ENCODE measurements at regions not wholly inside any gene's neighbourhood (a gene's known extent, or its start where the extent isn't known, plus 50 kb on each side); places are given as distances from the start of the nearest gene placed in this dataset.

DNA sequence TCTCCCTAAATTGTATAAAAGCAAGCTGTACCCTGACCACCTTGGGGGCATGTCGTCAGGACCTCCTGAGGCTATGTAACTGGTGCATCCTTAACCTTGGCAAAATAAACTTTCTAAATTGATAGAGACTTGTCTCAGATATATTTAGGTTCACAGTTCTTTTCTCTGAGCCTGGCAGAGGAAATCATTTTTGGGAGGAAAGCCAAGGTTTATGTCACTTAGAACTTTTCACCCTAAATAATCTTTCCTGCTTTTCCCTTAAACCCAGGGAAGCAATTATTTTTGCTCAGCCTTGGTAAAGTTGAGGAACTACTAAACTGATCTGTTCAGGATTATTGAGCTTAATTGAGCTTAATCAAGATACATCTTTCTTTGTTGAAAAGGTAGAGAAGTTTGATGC, 608.9 kb downstream of the PDCD6IP start:
- intact Hi-C loops (cut with DNase I; ENCODE audit: low total_unique reads) = no loop called here
- Histone ChIP-seq H3K9me3 (no peaks in the 10 kb centered on the region), H3K36me3 (no peaks in the 10 kb centered on the region), H3K27ac (no peak overlapping the region), H3K4me3 (no peak overlapping the region), H3K27me3 (no peaks in the 10 kb centered on the region), H3K4me1 (peaks cover 0 to 9% (median 2%) of the 10 kb centered on the region in 4 donors)
- DNase-seq = no peak
- TF ChIP-seq CTCF (IDR thresholded peaks at IDR 0.05) = no peak

DNA sequence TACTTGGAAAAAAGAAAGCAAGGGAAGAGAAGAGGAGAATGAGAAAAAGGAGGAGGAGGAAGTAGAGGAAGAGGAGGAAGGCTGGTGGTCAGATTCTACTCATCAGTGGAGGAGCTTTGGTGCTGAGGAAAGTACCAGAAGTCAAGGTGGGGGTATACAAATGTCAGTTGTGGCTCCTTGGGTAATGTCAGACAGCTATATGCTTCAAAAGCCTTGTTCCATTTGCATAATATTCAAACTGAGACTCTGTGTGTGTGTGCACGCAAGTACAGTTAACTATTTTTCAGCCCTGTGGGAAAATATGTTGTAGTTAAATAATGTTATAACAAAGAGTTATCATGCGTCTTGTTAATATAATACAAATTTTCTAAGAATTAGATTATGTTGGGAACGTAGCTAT, 609.7 kb downstream of the PDCD6IP start:
- no peaks in the 10 kb centered on the region for H3K27me3 ChIP-seq
- intact Hi-C loops (cut with DNase I; ENCODE audit: low total_unique reads) = no loop called here
- H3K4me3 ChIP-seq = no peak overlapping the region
- DNase-seq = no peak
- no peak overlapping the region for H3K27ac ChIP-seq
- peaks cover 0 to 9% (median 2%) of the 10 kb centered on the region in 4 donors for H3K4me1 ChIP-seq
- H3K9me3 ChIP-seq = no peaks in the 10 kb centered on the region
- TF ChIP-seq CTCF (IDR thresholded peaks at IDR 0.05) = no peak
- H3K36me3 ChIP-seq = no peaks in the 10 kb centered on the region

GRCh38 chr3:34411596-34411995, 613.2 kb downstream of the PDCD6IP start:
- no peak for TF ChIP-seq CTCF (IDR thresholded peaks at IDR 0.05)
- H3K36me3 ChIP-seq = no peaks in the 10 kb centered on the region
- intact Hi-C loops (cut with DNase I; ENCODE audit: low total_unique reads) = no loop called here
- H3K27ac ChIP-seq = no peak overlapping the region
- DNase-seq = no peak
- peaks cover 0 to 9% (median 0%) of the 10 kb centered on the region in 4 donors for H3K4me1 ChIP-seq
- no peak overlapping the region for H3K4me3 ChIP-seq
- H3K9me3 ChIP-seq = no peaks in the 10 kb centered on the region
- H3K27me3 ChIP-seq = no peaks in the 10 kb centered on the region

DNA sequence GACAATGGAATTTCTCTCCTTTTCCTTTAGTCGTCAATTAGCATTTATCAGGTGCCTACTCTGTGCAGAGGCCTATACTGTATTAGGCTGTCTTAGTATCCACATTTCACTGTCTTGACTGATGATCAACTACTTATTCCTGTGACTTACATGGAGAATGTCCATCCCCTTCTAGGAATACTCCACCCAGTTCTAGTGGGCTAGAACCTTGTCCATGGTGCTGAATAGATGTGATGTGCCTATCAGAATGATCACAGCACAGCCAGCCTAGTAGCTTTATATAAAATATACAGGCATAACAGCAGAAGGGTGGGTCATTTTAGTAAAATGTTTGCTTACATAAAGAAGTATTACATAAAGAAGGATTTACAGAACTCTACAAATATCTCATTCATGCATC, 621.4 kb downstream of the PDCD6IP start:
- Histone ChIP-seq H3K36me3 (no peaks in the 10 kb centered on the region), H3K4me1 (no peaks in the 10 kb centered on the region), H3K27me3 (no peaks in the 10 kb centered on the region), H3K27ac (no peak overlapping the region), H3K9me3 (no peaks in the 10 kb centered on the region), H3K4me3 (no peak overlapping the region)
- DNase-seq = no peak
- TF ChIP-seq CTCF (IDR thresholded peaks at IDR 0.05) = no peak
- intact Hi-C loops (cut with DNase I; ENCODE audit: low total_unique reads) = no loop called here

DNA sequence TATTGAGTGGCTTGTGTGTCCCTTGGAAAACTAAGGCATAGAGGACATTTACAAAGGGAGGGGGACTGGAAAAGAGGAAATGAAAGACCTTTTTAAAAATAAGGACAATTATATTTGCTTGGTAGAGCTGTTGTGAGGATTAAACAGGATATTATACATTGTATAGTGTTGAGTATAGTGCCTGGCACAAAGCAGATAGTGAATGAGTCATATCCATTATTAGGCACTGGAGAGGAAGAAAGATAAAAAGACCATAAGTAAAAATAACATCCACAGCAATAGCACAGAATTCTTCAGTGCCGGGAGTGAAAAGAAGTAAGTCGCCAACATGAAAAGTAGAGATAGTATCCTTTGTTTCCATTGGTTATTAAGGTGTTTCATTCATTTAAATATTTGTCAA, 623.3 kb downstream of the PDCD6IP start:
- H3K9me3 ChIP-seq = no peaks in the 10 kb centered on the region
- no peak for DNase-seq
- TF ChIP-seq CTCF (IDR thresholded peaks at IDR 0.05) = no peak
- H3K4me3 ChIP-seq = no peak overlapping the region
- no peaks in the 10 kb centered on the region for H3K4me1 ChIP-seq
- no peak overlapping the region for H3K27ac ChIP-seq
- no peaks in the 10 kb centered on the region for H3K27me3 ChIP-seq
- intact Hi-C loops (cut with DNase I; ENCODE audit: low total_unique reads) = no loop called here
- no peaks in the 10 kb centered on the region for H3K36me3 ChIP-seq

DNA sequence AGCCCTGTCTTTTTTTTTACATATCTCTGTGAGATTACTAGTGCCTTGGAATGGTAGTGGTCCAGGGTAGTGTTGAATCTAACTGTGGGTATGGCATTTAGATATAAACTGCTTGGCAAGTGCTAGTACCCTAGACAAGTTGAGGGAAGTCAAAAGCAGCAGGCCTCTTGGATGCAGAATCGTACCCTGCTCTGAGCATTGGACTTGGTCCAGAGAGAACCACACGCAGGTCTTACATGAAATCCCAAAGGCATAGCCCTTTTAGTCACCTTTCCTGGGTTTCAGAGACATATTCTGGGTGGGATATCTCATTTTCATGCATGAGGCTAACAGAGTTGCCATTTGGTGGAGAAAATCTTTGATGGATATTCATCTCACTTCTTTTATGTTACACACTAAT, 641.4 kb downstream of the PDCD6IP start:
- no peak for DNase-seq
- Histone ChIP-seq H3K27me3 (no peaks in the 10 kb centered on the region), H3K4me1 (no peaks in the 10 kb centered on the region), H3K9me3 (peaks cover 0 to 14% (median 13%) of the 10 kb centered on the region in 3 donors), H3K36me3 (no peaks in the 10 kb centered on the region), H3K4me3 (no peak overlapping the region), H3K27ac (no peak overlapping the region)
- intact Hi-C loops (cut with DNase I; ENCODE audit: low total_unique reads) = no loop called here
- no peak for TF ChIP-seq CTCF (IDR thresholded peaks at IDR 0.05)
